ENCODE measurements at regions not wholly inside any gene's neighbourhood (a gene's known extent, or its start where the extent isn't known, plus 50 kb on each side); places are given as distances from the start of the nearest gene placed in this dataset.
"Not testable (repeated sequence)": the region's sequence is repeated elsewhere in the genome, so short reads cannot be mapped to it uniquely, and the experiment has no call there.

GRCh38 chr2:144622373-144622772 lies 102.5 kb upstream of the ZEB2 start:
- POLR2A ChIA-PET; intact Hi-C loops (cut with micrococcal nuclease): not testable (repeated sequence)

GRCh38 chr2:144621266-144621665 lies 101.3 kb upstream of the ZEB2 start:
- peaks cover 3% of the 10 kb centered on the region for H3K4me1 Mint-ChIP-seq (ENCODE audit: low read depth)
- ChIA-PET POLR2A (no interaction called here), CTCF (no interaction called here)
- H3K4me3 Mint-ChIP-seq: no peak overlapping the region
- peaks cover 5% of the 10 kb centered on the region for H3K36me3 Mint-ChIP-seq
- H3K27me3 Mint-ChIP-seq: peaks cover 25% of the 10 kb centered on the region
- H3K27ac Mint-ChIP-seq: no peak overlapping the region
- intact Hi-C loops (cut with micrococcal nuclease): no loop called here
- no peak for DNase-seq
- peaks cover 14% of the 10 kb centered on the region for H3K9me3 Mint-ChIP-seq

More at GRCh38 chr2:144622373-144622772, 102.5 kb upstream of the ZEB2 start:
- H3K27ac Mint-ChIP-seq; H3K36me3 Mint-ChIP-seq; H3K4me1 Mint-ChIP-seq (ENCODE audit: low read depth); H3K4me3 Mint-ChIP-seq; DNase-seq; CTCF ChIA-PET: not testable (repeated sequence)
- H3K27me3 Mint-ChIP-seq: peaks cover 31% of the 10 kb centered on the region
- H3K9me3 Mint-ChIP-seq: peaks cover 13% of the 10 kb centered on the region

GRCh38 chr2:144619760-144620159 lies 99.8 kb upstream of the ZEB2 start:
- POLR2A ChIA-PET: no interaction called here
- Mint-ChIP-seq H3K27ac (no peak overlapping the region), H3K9me3 (peaks cover 18% of the 10 kb centered on the region)

GRCh38 chr2:144617171-144617570 lies 97.3 kb upstream of the ZEB2 start:
- CTCF ChIA-PET, H3K36me3 Mint-ChIP-seq: not testable (repeated sequence)

More at GRCh38 chr2:144619760-144620159, 99.8 kb upstream of the ZEB2 start:
- H3K27me3 Mint-ChIP-seq: peaks cover 26% of the 10 kb centered on the region
- intact Hi-C loops (cut with micrococcal nuclease): no loop called here
- peaks cover 5% of the 10 kb centered on the region for H3K36me3 Mint-ChIP-seq
- no peak for DNase-seq
- H3K4me1 Mint-ChIP-seq (ENCODE audit: low read depth): peaks cover 3% of the 10 kb centered on the region
- no peak overlapping the region for H3K4me3 Mint-ChIP-seq
- CTCF ChIA-PET: no interaction called here

GRCh38 chr2:144615866-144616565 lies 96.1 kb upstream of the ZEB2 start:
- intact Hi-C loops (cut with micrococcal nuclease): no loop called here
- DNase-seq: no peak
- Mint-ChIP-seq H3K9me3 (peaks cover 6% of the 10 kb centered on the region), H3K4me3 (no peak overlapping the region), H3K27me3 (peaks cover 12% of the 10 kb centered on the region), H3K4me1 (ENCODE audit: low read depth) (peaks cover 3% of the 10 kb centered on the region), H3K27ac (no peak overlapping the region), H3K36me3 (no peaks in the 10 kb centered on the region)
- ChIA-PET CTCF (no interaction called here), POLR2A (interaction anchor here (0.6 kb wide), 1 partner anchor 36 kb away, joined by 3 read pairs; no protein-coding TSS in a partner anchor)

More at GRCh38 chr2:144617171-144617570, 97.3 kb upstream of the ZEB2 start:
- H3K4me1 Mint-ChIP-seq (ENCODE audit: low read depth); POLR2A ChIA-PET; H3K9me3 Mint-ChIP-seq; H3K27ac Mint-ChIP-seq; H3K4me3 Mint-ChIP-seq; intact Hi-C loops (cut with micrococcal nuclease); DNase-seq: not testable (repeated sequence)
- peaks cover 12% of the 10 kb centered on the region for H3K27me3 Mint-ChIP-seq

- intact Hi-C loops (cut with micrococcal nuclease): loop anchor here (2.0 kb wide), 1 partner anchor 23 kb away; no protein-coding TSS in a partner anchor
- peaks cover 20% of the 10 kb centered on the region for H3K27me3 Mint-ChIP-seq
- H3K4me3 Mint-ChIP-seq: no peak overlapping the region
- H3K9me3 Mint-ChIP-seq: no peaks in the 10 kb centered on the region
- DNase-seq: no peak
- H3K27ac Mint-ChIP-seq: no peak overlapping the region
- no peaks in the 10 kb centered on the region for H3K36me3 Mint-ChIP-seq
- ChIA-PET CTCF (interaction anchor here (1.0 kb wide), 1 partner anchor 39 kb away, joined by 3 read pairs; no protein-coding TSS in a partner anchor), POLR2A (no interaction called here)
- peaks cover 4% of the 10 kb centered on the region for H3K4me1 Mint-ChIP-seq (ENCODE audit: low read depth)
Measured at GRCh38 chr2:144607891-144608521, 88.1 kb upstream of the ZEB2 start.

GRCh38 chr2:144607099-144607498 lies 87.2 kb upstream of the ZEB2 start:
- H3K9me3 Mint-ChIP-seq: no peaks in the 10 kb centered on the region
- H3K27ac Mint-ChIP-seq: no peak overlapping the region
- intact Hi-C loops (cut with micrococcal nuclease): loop anchor here (2.0 kb wide), 1 partner anchor 22 kb away; no protein-coding TSS in a partner anchor
- CTCF ChIA-PET: no interaction called here
- POLR2A ChIA-PET: no interaction called here
- no peak overlapping the region for H3K4me3 Mint-ChIP-seq
- peaks cover 17% of the 10 kb centered on the region for H3K27me3 Mint-ChIP-seq
- DNase-seq: no peak
- H3K36me3 Mint-ChIP-seq: no peaks in the 10 kb centered on the region
- H3K4me1 Mint-ChIP-seq (ENCODE audit: low read depth): peaks cover 4% of the 10 kb centered on the region

GRCh38 chr2:144606466-144607095 lies 86.7 kb upstream of the ZEB2 start:
- Mint-ChIP-seq H3K9me3 (no peaks in the 10 kb centered on the region), H3K27ac (no peak overlapping the region), H3K4me3 (no peak overlapping the region), H3K4me1 (ENCODE audit: low read depth) (peaks cover 4% of the 10 kb centered on the region), H3K27me3 (peaks cover 16% of the 10 kb centered on the region), H3K36me3 (no peaks in the 10 kb centered on the region)
- POLR2A ChIA-PET: no interaction called here
- intact Hi-C loops (cut with micrococcal nuclease): loop anchor here (2.0 kb wide), 1 partner anchor 22 kb away; no protein-coding TSS in a partner anchor
- DNase-seq: no peak
- CTCF ChIA-PET: no interaction called here

GRCh38 chr2:144605231-144605840 lies 85.4 kb upstream of the ZEB2 start:
- Mint-ChIP-seq H3K27me3 (peaks cover 19% of the 10 kb centered on the region), H3K4me1 (ENCODE audit: low read depth) (peaks cover 4% of the 10 kb centered on the region), H3K36me3 (no peaks in the 10 kb centered on the region), H3K4me3 (no peak overlapping the region), H3K9me3 (no peaks in the 10 kb centered on the region), H3K27ac (no peak overlapping the region)
- intact Hi-C loops (cut with micrococcal nuclease): no loop called here
- ChIA-PET POLR2A (no interaction called here), CTCF (no interaction called here)
- no peak for DNase-seq

- H3K4me1 Mint-ChIP-seq (ENCODE audit: low read depth): peaks cover 4% of the 10 kb centered on the region
- DNase-seq: no peak
- no peak overlapping the region for H3K4me3 Mint-ChIP-seq
- CTCF ChIA-PET: no interaction called here
- no peak overlapping the region for H3K27ac Mint-ChIP-seq
- POLR2A ChIA-PET: no interaction called here
- intact Hi-C loops (cut with micrococcal nuclease): no loop called here
- no peaks in the 10 kb centered on the region for H3K9me3 Mint-ChIP-seq
- H3K36me3 Mint-ChIP-seq: no peaks in the 10 kb centered on the region
- peaks cover 13% of the 10 kb centered on the region for H3K27me3 Mint-ChIP-seq
Measured at GRCh38 chr2:144603334-144603733, 83.4 kb upstream of the ZEB2 start.

- peaks cover 7% of the 10 kb centered on the region for H3K27me3 Mint-ChIP-seq
Measured at GRCh38 chr2:144598906-144599305, 79.0 kb upstream of the ZEB2 start.

GRCh38 chr2:144597894-144598593 lies 78.1 kb upstream of the ZEB2 start:
- Mint-ChIP-seq H3K9me3 (no peaks in the 10 kb centered on the region), H3K27me3 (peaks cover 6% of the 10 kb centered on the region), H3K4me3 (no peak overlapping the region), H3K4me1 (ENCODE audit: low read depth) (peaks cover 4% of the 10 kb centered on the region), H3K27ac (no peak overlapping the region), H3K36me3 (no peaks in the 10 kb centered on the region)
- CTCF ChIA-PET: no interaction called here
- intact Hi-C loops (cut with micrococcal nuclease): no loop called here
- DNase-seq: no peak
- POLR2A ChIA-PET: no interaction called here

More at GRCh38 chr2:144598906-144599305, 79.0 kb upstream of the ZEB2 start:
- no peak for DNase-seq
- H3K9me3 Mint-ChIP-seq: no peaks in the 10 kb centered on the region
- peaks cover 4% of the 10 kb centered on the region for H3K4me1 Mint-ChIP-seq (ENCODE audit: low read depth)
- POLR2A ChIA-PET: no interaction called here
- H3K36me3 Mint-ChIP-seq: no peaks in the 10 kb centered on the region
- intact Hi-C loops (cut with micrococcal nuclease): no loop called here
- no peak overlapping the region for H3K27ac Mint-ChIP-seq
- CTCF ChIA-PET: no interaction called here
- H3K4me3 Mint-ChIP-seq: no peak overlapping the region
